HG02588 (cell line): ENCODE measurements at regions not wholly inside any gene's neighbourhood (a gene's known extent, or its start where the extent isn't known, plus 50 kb on each side); places are given as distances from the start of the nearest gene placed in this dataset.
"Not testable (repeated sequence)": the region's sequence is repeated elsewhere in the genome, so short reads cannot be mapped to it uniquely, and the experiment has no call there.

Experiments
- ATAC-seq: cut with Tn5 transposase; IDR thresholded peaks from one replicate; pipeline ENCODE4 v1.9.1; 2021; ENCODE audit warnings: mild to moderate bottlenecking, moderate library complexity; ENCODE audit not compliant: unreplicated experiment

GRCh38 chr20:47960769-47961541 lies 175.7 kb upstream of the SULF2 start:
- ATAC-seq: no peak

DNA sequence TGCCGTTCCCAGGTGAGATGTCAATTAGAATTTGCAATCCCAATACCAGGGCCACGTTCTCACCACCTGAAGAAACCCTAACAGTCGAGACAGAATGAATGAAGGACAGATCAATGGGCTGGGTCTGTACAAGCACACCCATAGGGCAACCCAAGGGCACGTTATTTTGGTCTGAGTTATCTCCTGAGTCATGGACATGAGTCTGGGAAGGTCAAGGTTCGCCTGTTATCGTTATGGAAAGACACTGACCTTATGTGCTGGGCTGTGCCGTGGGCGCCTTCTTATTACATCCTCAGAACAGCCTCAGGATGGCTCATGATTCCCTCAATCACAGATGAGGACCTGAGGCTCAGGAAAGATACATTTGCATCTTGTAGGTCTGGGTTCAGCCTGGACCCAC lies 175.0 kb upstream of the SULF2 start:
- ATAC-seq: no peak

DNA sequence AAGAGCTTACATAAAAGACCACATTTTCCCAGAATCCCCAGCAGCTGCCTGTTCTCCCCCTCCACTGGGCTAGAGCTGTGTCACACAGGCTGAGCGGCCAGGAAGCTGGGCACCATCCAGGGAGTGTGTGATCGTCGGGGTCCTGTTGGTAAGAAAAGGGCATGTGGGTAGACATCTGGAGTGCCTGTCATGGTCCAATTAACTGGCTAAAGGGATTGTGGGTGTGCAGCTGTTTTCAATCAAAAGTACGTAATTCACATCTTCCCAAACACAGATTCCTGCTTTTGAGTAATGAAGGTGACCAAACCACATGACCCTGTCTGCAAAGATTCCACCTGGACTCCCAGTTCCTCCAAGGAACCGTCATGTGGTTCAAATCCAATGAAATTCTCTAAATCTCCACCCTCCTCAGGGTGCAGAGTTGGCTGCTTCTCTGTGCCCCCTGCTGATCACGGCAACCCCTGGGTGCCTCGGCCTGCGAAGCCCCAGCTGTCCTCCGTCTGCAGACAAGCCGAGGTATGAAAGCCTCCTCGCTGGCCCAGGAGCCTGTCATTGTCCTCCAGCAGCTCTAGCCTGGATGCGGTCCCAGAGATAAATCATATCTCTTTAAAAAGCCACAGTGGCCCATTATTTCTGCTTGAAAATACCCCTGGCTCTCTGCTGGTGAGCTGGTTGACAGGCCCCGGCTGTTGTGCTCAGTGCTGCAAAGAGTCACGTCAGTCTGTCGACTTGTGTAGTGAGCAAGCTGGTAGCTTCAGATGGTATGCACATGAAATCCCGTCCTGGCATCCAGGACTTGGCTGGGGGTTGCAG lies 172.9 kb upstream of the SULF2 start:
- not testable (repeated sequence) for ATAC-seq

- ATAC-seq: no peak
These were observed 171.9 kb upstream of the SULF2 start for GRCh38 chr20:47957135-47957534.

DNA sequence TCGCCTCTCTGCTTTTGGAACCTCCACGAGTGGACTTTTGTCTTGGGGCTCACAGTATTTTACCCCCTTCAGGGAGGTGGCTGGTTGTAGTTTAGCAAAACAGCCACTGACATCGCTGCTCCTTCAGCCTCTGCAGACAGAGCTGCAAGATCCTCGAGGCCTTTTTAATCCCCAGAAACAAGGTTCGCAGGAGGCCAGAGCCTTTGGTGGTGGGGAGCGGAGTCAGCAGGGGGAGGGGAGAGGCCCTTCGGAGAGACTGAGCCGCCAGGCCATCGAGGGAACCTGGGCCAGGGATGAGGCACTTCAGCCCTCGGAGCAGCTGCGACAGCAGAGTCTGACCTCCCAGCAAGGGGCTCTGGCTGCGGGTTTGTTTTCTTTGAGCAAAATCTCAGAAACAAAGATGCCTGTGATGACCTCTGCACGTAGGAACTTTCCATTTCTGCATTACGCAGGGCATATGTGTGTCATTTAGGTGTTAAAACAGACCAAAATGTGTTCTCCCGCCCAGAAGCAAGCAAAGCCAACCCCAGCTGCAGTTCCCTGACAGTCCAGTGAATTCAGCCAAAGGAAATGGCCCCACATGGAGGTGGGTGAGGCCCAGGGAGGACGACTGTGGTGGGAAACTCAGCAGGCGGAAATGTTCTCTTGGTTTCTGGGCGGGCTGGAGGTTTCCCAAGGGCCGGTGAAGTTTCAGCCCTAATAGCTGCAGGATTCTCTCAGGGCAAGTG lies 171.2 kb upstream of the SULF2 start:
- no peak for ATAC-seq

- no peak for ATAC-seq
These were observed 168.2 kb upstream of the SULF2 start for GRCh38 chr20:47953471-47953870.

GRCh38 chr20:47952023-47952564 lies 166.8 kb upstream of the SULF2 start:
- ATAC-seq: no peak

DNA sequence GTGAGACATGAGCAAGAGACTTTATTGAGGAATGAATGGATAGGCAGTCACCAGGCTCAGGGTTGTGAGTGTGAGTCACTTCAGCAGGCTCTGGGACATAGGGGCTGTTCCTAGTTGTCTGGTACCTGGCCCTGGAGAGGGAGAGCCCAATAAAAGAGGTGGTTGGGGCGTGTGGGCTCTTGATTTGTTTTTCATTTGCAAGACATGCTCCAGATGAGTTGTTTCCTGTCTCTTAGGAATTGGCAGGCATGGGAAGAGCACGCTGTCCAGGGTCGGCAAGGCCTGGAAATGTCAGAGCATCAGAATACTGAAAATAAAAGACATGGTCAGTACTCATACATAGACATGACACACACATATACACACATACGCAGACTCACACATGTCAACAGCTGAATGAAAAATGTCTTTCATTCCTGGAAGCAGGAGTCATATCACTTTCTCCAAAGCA lies 166.3 kb upstream of the SULF2 start:
- no peak for ATAC-seq

DNA sequence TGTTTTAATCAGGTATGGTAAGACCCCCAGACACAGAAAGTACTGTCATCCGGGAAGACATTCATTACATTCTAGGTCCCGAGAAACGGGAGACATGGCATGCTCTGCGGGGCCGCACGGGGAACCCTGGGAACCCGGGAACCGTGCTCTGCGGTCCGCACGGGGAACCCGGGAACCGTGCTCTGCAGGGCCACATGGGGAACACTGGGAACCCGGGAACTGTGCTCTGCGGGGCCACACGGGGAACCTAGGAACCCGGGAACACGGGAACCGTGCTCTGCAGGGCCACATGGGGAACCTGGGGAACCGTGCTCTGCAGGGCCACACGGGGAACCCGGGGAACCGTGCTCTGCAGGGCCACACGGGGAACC lies 165.6 kb upstream of the SULF2 start:
- ATAC-seq: no peak

DNA sequence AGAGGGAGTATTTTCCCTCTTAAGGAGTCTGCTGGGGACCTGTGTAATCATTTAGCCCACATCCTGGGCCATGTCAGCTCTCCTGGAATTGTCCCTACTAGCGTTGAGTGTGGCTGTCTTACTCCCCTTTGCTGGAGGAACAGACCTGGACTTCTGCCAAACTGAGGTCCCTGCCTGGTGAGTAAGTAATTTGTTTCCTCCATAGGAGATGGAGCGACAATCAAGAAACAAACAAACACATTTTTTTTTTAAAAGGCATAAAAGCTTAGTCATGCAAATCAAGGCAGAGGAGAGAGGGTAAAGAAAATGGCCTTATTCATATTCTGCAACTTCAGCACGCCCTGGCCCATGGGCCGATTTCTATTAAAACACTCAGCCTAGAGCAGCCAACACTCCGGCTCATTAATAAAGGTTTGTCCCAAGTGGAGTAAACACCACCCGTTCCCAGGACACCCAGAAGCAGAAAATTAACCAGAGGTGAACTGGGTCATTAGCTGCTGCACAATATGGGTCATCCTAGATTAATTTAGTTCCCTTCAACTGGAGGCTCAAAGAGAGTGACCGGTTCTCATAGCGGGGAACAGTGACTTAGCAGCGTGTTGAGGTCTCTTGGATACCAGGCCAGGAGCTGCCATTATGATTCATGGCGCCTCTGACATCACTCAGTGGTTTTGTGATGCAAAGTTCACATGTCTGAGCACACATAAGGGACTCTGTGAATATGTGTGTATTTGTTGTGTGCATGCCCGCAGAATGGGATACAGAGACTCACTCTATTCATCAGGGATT lies 165.0 kb upstream of the SULF2 start:
- ATAC-seq: no peak

GRCh38 chr20:47949230-47949629 lies 163.9 kb upstream of the SULF2 start:
- ATAC-seq: no peak

DNA sequence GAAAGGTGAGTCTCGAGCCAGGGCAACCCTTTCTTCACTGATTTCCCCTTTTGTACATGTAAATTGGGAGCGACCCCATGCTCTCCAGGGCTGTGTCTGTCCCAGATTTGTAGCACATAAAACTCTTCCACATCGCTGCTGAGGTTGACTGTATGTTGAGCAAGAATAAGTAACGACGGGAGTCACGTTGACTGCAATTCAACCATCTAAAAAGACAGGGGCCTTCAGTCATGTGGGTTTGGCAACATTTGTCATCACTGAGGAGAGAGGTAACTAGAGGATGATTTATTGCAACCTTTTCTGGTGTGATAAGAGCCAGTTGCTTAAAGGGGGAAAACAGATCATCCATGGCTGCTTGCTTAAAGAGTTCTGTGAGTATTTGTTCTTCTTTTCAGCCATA lies 159.4 kb upstream of the SULF2 start:
- ATAC-seq: no peak

GRCh38 chr20:47941869-47942268 lies 156.6 kb upstream of the SULF2 start:
- no peak for ATAC-seq

- ATAC-seq: no peak
These were observed 155.0 kb upstream of the SULF2 start for GRCh38 chr20:47940101-47940813.

DNA sequence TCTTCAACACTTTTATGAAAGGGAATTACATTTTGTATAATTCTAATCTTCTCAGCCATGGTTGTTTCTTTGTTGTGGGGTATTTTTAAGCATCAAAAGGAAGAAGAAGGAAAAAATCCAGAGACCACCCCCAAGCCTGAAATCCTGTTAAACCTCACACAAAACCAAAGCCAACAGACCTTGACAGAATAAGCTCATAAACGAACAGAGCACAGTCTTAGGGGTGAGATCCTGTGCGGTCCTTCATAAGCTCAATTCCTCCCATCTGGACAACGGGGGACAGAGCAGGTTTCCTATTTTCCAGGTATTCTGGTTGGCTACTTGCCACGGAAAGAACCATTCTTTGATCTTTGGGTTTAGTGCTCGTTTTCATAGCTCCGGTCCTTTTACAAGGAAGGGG lies 151.3 kb upstream of the SULF2 start:
- no peak for ATAC-seq

GRCh38 chr20:47934761-47935160 lies 149.5 kb upstream of the SULF2 start:
- no peak for ATAC-seq

DNA sequence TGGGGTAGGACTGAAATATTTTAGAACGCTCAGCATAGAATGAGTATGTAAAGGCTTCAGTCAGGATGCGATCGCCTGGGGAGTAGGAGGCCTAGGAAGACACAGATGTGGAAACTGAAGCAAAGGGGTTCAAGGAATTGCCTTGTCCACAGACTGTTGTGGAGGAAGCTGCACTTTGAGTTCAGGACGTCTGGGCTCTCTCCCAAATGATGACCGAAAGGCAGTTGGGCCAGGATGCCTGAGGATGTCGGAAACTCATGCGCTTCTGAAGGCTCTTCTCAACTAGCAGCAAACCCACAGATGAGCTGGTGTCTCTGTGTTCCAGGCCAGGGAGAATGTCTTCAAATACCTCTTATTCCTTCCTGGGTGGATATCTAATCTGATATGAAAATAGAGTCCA lies 146.2 kb upstream of the SULF2 start:
- ATAC-seq: no peak

- no peak for ATAC-seq
These were observed 145.7 kb upstream of the SULF2 start for GRCh38 chr20:47931002-47931401.

- no peak for ATAC-seq
These were observed 144.3 kb upstream of the SULF2 start for GRCh38 chr20:47929368-47930115.
